HepG2 (cell line): ENCODE measurements at regions not wholly inside any gene's neighbourhood (a gene's known extent, or its start where the extent isn't known, plus 50 kb on each side); places are given as distances from the start of the nearest gene placed in this dataset.

Experiments used
- ATAC-seq: fragments of 200-7000 bp; cut with Tn5 transposase; 3 replicates; pipeline ENCODE4 v1.9.1; 2020; ENCODE audit warnings: mild to moderate bottlenecking, moderate library complexity
- BruUV-seq: library from RNA; stranded (reverse); fragments of 400-500 nt; replicated peaks from 2 replicates; lab custom pipeline; 2021; lab: Mats Ljungman, UMichigan
- CTCF ChIA-PET: fragments of 300-600 bp; formaldehyde crosslinking; extraction: SDS; loops from one replicate; lab custom pipeline; 2021; ENCODE audit warnings: low total read pairs, inconsistent platforms, low intra/inter-chr PET ratio; lab: Yijun Ruan, JAX
- POLR2A ChIA-PET: fragments of 350-600 bp; sonication (Branson Sonifier 250); formaldehyde crosslinking; loops from one replicate; lab custom pipeline; 2020; ENCODE audit warnings: antibody characterized with exemption, inconsistent platforms; lab: Yijun Ruan, JAX
- DNase-seq: peaks from one replicate; pipeline ENCODE4 v3.0.0-alpha.2; 2015; ENCODE audit warnings: low spot score
- FAIRE-seq: peaks from 3 replicates; lab custom pipeline; 2011; peaks lifted over from hg19 to GRCh38; lab: Jason Lieb, UNC
- H2AFZ ChIP-seq: one replicate; pipeline ENCODE4 v1.6.1; 2011; ENCODE audit warnings: low read length, inconsistent platforms
- H3K27ac ChIP-seq: fragments of 300-600 bp; 3 replicates; pipeline ENCODE4 v1.8.0; 2011; ENCODE audit warnings: mixed run types, mild to moderate bottlenecking, mixed read lengths, low read length, inconsistent platforms; ENCODE audit not compliant: insufficient read depth; ENCODE audit errors: extremely low read length
- H3K27me3 ChIP-seq, 2 experiments: fragments of 200-600 bp in 1 of 2; 2 replicates in 1 of 2; 3 replicates in 1 of 2; pipeline versions ENCODE4 v1.6.0 to v1.8.0; 2011; ENCODE audit warnings: low read length in 2 of 2, mild to moderate bottlenecking in 2 of 2, moderate library complexity in 2 of 2, inconsistent platforms in 1 of 2; ENCODE audit not compliant: insufficient read depth in 2 of 2, control insufficient read depth in 1 of 2
- H3K36me3 ChIP-seq, 2 experiments: fragments of 200-600 bp in 1 of 2; replicated peaks in 1 of 2; 2 replicates in 1 of 2; 3 replicates in 1 of 2; pipeline versions ENCODE4 v1.5.1 to v1.8.0; 2011; ENCODE audit warnings: low read length in 2 of 2, inconsistent platforms in 1 of 2; ENCODE audit not compliant: insufficient read depth in 2 of 2, control insufficient read depth in 1 of 2
- H3K4me1 ChIP-seq: 2 replicates; pipeline ENCODE4 v1.5.1; 2012; ENCODE audit warnings: low read length, inconsistent platforms; ENCODE audit not compliant: insufficient read depth
- H3K4me2 ChIP-seq: 2 replicates; pipeline ENCODE4 v1.6.0; 2011; ENCODE audit warnings: low read depth, low read length, inconsistent platforms
- H3K4me3 ChIP-seq, 3 experiments: fragments of 200-600 bp in 1 of 3; sonication (generic), shearing (Covaris generic) in 1 of 3; replicated peaks in 1 of 3; 2 replicates each; pipeline ENCODE4 v1.5.1; 2011 to 2016; ENCODE audit warnings: low read length in 3 of 3, inconsistent platforms in 2 of 3, low read depth in 2 of 3, mild to moderate bottlenecking in 2 of 3, control low read depth in 1 of 3, mixed read lengths in 1 of 3; ENCODE audit not compliant: insufficient read depth in 1 of 3
- H3K79me2 ChIP-seq: one replicate; pipeline ENCODE4 v1.6.1; 2011; ENCODE audit warnings: low read length, inconsistent platforms; ENCODE audit not compliant: insufficient read depth
- H3K9ac ChIP-seq: 2 replicates; pipeline ENCODE4 v1.6.0; 2011; ENCODE audit warnings: mild to moderate bottlenecking, low read depth, low read length, inconsistent platforms; ENCODE audit not compliant: insufficient read depth
- H3K9me3 ChIP-seq: 2 replicates; pipeline ENCODE4 v1.5.1; 2012; ENCODE audit warnings: mild to moderate bottlenecking, low read length
- H4K20me1 ChIP-seq: 2 replicates; pipeline ENCODE4 v1.6.0; 2011; ENCODE audit warnings: inconsistent platforms, mild to moderate bottlenecking, low read length, moderate library complexity; ENCODE audit not compliant: insufficient read depth
- HOXD1 ChIP-seq: sonication (generic); formaldehyde crosslinking; IDR thresholded peaks from 2 replicates; pipeline ENCODE4 v1.5.0; 2020; ENCODE audit warnings: missing genetic modification reagents
- JUNB ChIP-seq: sonication (generic); formaldehyde crosslinking; IDR thresholded peaks from 2 replicates; pipeline ENCODE4 v1.8.0; 2022; ENCODE audit warnings: missing genetic modification reagents, mild to moderate bottlenecking, borderline replicate concordance
- KAT8 ChIP-seq: IDR thresholded peaks from 2 replicates; pipeline ENCODE4 v1.6.1; 2016; ENCODE audit warnings: missing genetic modification reagents, missing compliant biosample characterization
- MED1 ChIP-seq: sonication (generic); formaldehyde crosslinking; IDR thresholded peaks from 2 replicates; pipeline ENCODE4 v1.4.0; 2020; ENCODE audit warnings: missing genetic modification reagents
- MEF2D ChIP-seq: sonication (generic); formaldehyde crosslinking; IDR thresholded peaks from 2 replicates; pipeline ENCODE4 v1.5.1; 2020; ENCODE audit warnings: mild to moderate bottlenecking, missing genetic modification reagents
- SMARCC2 ChIP-seq: fragments of 450-650 bp; IDR thresholded peaks from 2 replicates; pipeline ENCODE4 v1.6.1; 2017; ENCODE audit warnings: antibody characterized with exemption, mild to moderate bottlenecking
- SP4 ChIP-seq: sonication (generic); formaldehyde crosslinking; IDR thresholded peaks from 2 replicates; pipeline ENCODE4 v1.8.1; 2023; ENCODE audit warnings: mild to moderate bottlenecking, missing genetic modification reagents
- ZIK1 ChIP-seq: sonication (generic); formaldehyde crosslinking; IDR thresholded peaks from 2 replicates; pipeline ENCODE4 v1.5.0; 2020; ENCODE audit warnings: mild to moderate bottlenecking, low read depth, missing genetic modification reagents, borderline replicate concordance
- ZNF224 ChIP-seq: sonication (generic); formaldehyde crosslinking; IDR thresholded peaks from 2 replicates; pipeline ENCODE4 v1.5.0; 2020; ENCODE audit warnings: mild to moderate bottlenecking, missing genetic modification reagents
- ZNF30 ChIP-seq: sonication (generic); formaldehyde crosslinking; IDR thresholded peaks from 2 replicates; pipeline ENCODE4 v1.5.0; 2020; ENCODE audit warnings: mild to moderate bottlenecking, missing genetic modification reagents
- ZNF772 ChIP-seq: sonication (generic); formaldehyde crosslinking; IDR thresholded peaks from 2 replicates; pipeline ENCODE4 v1.5.0; 2020; ENCODE audit warnings: mild to moderate bottlenecking, missing genetic modification reagents
- in situ Hi-C: cut with HindIII; loops from 2 replicates; pipeline ENCODE4 v1.10.0; 2017; ENCODE audit warnings: low pct_unique_long_range_greater_than_20kb; ENCODE audit not compliant: extremely low pct_ligation_motif_present
- intact Hi-C: fragments of 100-400 bp; cut with micrococcal nuclease; formaldehyde crosslinking; loops from one replicate; pipeline ENCODE4 v1.10.0; 2022; ENCODE audit not compliant: unreplicated experiment
- TF ChIP-seq, protein P1 (sequence below): sonication (generic); formaldehyde crosslinking; IDR thresholded peaks from 2 replicates; pipeline ENCODE4 v1.4.0; 2020; ENCODE audit warnings: missing genetic modification reagents, borderline replicate concordance
- TF ChIP-seq, protein P2 (sequence below): sonication (generic); formaldehyde crosslinking; IDR thresholded peaks from 2 replicates; pipeline ENCODE4 v1.5.0; 2020; ENCODE audit warnings: mild to moderate bottlenecking, missing genetic modification reagents, borderline replicate concordance

- in situ Hi-C loops (no loop called here), intact Hi-C loops (no loop called here)
- Histone ChIP-seq H3K4me1 (no peaks in the 10 kb centered on the region), H3K36me3 (no peaks in the 10 kb centered on the region), H2AFZ (no peak overlapping the region), H3K4me3 (no peak overlapping the region), H3K79me2 (no peaks in the 10 kb centered on the region), H3K27ac (no peak overlapping the region), H3K9me3 (peaks cover 9% of the 10 kb centered on the region; the same call in 1 of the 2 replicates), H3K4me2 (no peak overlapping the region), H3K9ac (no peak overlapping the region), H3K27me3 (no peaks in the 10 kb centered on the region), H4K20me1 (no peaks in the 10 kb centered on the region)
- ChIA-PET CTCF (no interaction called here), POLR2A (no interaction called here)
- no peak for ATAC-seq
- no TSS peak for BruUV-seq
- DNase-seq: no peak
- no peak for FAIRE-seq
- TF ChIP-seq SP4 (CRISPR knock-in tag) (no peak), MEF2D (no peak), SMARCC2 (no peak), JUNB (CRISPR knock-in tag) (no peak), ZNF30 (CRISPR knock-in tag) (no peak), ZIK1 (CRISPR knock-in tag) (no peak), ZNF224 (no peak), MED1 (CRISPR knock-in tag) (no peak), KAT8 (CRISPR knock-in tag) (no peak), ZNF772 (CRISPR knock-in tag) (no peak), HOXD1 (CRISPR knock-in tag) (no peak)
- TF ChIP-seq, protein P1, sequence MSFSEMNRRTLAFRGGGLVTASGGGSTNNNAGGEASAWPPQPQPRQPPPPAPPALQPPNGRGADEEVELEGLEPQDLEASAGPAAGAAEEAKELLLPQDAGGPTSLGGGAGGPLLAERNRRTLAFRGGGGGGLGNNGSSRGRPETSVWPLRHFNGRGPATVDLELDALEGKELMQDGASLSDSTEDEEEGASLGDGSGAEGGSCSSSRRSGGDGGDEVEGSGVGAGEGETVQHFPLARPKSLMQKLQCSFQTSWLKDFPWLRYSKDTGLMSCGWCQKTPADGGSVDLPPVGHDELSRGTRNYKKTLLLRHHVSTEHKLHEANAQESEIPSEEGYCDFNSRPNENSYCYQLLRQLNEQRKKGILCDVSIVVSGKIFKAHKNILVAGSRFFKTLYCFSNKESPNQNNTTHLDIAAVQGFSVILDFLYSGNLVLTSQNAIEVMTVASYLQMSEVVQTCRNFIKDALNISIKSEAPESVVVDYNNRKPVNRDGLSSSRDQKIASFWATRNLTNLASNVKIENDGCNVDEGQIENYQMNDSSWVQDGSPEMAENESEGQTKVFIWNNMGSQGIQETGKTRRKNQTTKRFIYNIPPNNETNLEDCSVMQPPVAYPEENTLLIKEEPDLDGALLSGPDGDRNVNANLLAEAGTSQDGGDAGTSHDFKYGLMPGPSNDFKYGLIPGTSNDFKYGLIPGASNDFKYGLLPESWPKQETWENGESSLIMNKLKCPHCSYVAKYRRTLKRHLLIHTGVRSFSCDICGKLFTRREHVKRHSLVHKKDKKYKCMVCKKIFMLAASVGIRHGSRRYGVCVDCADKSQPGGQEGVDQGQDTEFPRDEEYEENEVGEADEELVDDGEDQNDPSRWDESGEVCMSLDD (CRISPR knock-in tag): no peak
- TF ChIP-seq, protein P2, sequence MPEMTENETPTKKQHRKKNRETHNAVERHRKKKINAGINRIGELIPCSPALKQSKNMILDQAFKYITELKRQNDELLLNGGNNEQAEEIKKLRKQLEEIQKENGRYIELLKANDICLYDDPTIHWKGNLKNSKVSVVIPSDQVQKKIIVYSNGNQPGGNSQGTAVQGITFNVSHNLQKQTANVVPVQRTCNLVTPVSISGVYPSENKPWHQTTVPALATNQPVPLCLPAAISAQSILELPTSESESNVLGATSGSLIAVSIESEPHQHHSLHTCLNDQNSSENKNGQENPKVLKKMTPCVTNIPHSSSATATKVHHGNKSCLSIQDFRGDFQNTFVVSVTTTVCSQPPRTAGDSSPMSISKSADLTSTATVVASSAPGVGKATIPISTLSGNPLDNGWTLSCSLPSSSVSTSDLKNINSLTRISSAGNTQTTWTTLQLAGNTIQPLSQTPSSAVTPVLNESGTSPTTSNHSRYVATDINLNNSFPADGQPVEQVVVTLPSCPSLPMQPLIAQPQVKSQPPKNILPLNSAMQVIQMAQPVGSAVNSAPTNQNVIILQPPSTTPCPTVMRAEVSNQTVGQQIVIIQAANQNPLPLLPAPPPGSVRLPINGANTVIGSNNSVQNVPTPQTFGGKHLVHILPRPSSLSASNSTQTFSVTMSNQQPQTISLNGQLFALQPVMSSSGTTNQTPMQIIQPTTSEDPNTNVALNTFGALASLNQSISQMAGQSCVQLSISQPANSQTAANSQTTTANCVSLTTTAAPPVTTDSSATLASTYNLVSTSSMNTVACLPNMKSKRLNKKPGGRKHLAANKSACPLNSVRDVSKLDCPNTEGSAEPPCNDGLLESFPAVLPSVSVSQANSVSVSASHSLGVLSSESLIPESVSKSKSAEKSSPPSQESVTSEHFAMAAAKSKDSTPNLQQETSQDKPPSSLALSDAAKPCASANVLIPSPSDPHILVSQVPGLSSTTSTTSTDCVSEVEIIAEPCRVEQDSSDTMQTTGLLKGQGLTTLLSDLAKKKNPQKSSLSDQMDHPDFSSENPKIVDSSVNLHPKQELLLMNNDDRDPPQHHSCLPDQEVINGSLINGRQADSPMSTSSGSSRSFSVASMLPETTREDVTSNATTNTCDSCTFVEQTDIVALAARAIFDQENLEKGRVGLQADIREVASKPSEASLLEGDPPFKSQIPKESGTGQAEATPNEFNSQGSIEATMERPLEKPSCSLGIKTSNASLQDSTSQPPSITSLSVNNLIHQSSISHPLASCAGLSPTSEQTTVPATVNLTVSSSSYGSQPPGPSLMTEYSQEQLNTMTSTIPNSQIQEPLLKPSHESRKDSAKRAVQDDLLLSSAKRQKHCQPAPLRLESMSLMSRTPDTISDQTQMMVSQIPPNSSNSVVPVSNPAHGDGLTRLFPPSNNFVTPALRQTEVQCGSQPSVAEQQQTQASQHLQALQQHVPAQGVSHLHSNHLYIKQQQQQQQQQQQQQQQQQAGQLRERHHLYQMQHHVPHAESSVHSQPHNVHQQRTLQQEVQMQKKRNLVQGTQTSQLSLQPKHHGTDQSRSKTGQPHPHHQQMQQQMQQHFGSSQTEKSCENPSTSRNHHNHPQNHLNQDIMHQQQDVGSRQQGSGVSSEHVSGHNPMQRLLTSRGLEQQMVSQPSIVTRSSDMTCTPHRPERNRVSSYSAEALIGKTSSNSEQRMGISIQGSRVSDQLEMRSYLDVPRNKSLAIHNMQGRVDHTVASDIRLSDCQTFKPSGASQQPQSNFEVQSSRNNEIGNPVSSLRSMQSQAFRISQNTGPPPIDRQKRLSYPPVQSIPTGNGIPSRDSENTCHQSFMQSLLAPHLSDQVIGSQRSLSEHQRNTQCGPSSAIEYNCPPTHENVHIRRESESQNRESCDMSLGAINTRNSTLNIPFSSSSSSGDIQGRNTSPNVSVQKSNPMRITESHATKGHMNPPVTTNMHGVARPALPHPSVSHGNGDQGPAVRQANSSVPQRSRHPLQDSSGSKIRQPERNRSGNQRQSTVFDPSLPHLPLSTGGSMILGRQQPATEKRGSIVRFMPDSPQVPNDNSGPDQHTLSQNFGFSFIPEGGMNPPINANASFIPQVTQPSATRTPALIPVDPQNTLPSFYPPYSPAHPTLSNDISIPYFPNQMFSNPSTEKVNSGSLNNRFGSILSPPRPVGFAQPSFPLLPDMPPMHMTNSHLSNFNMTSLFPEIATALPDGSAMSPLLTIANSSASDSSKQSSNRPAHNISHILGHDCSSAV (CRISPR knock-in tag): no peak
These were observed 376.6 kb upstream of the CBLB start for GRCh38 chr3:106245400-106245799.
